ENCODE measurements at regions not wholly inside any gene's neighbourhood (a gene's known extent, or its start where the extent isn't known, plus 50 kb on each side); places are given as distances from the start of the nearest gene placed in this dataset.

- WGBS (ENCODE audit: insufficient coverage) = 63% methylated on average over 1 of the region's 2 CpGs
- no peak overlapping the region for H3K27ac Mint-ChIP-seq
- Histone ChIP-seq H3K4me1 (ENCODE audit: control insufficient read depth in 1 of 2, insufficient read depth in 2 of 2, low read length in 2 of 2) (no peaks in the 10 kb centered on the region), H3K36me3 (replicated peaks in 1 of 2; ENCODE audit: control insufficient read depth in 1 of 2, insufficient read depth in 2 of 2, low read length in 2 of 2) (no peaks in the 10 kb centered on the region), H3K27ac (ENCODE audit: low read depth in 1 of 2, low read length in 2 of 2) (no peak overlapping the region), H3K4me3 (replicated peaks in 1 of 3; ENCODE audit: low read depth in 2 of 3, low read length in 3 of 3) (no peak overlapping the region), H4K20me1 (ENCODE audit: insufficient read depth, low read length) (no peaks in the 10 kb centered on the region), H3K79me2 (ENCODE audit: insufficient read depth, low read length) (no peaks in the 10 kb centered on the region), H3K9me3 (replicated peaks in 1 of 2; ENCODE audit: control insufficient read depth in 1 of 2, insufficient read depth in 1 of 2, low read length in 2 of 2) (no peaks in the 10 kb centered on the region), H2AFZ (ENCODE audit: insufficient read depth, low read depth, low read length, poor library complexity, severe bottlenecking) (no peak overlapping the region), H3K4me2 (replicated peaks; ENCODE audit: extremely low read depth, low read length, poor library complexity, severe bottlenecking) (no peak overlapping the region), H3K27me3 (ENCODE audit: control insufficient read depth in 2 of 2, insufficient read depth in 2 of 2, low read length in 2 of 2) (no peaks in the 10 kb centered on the region), H3K9ac (ENCODE audit: insufficient read depth, low read length, poor library complexity, severe bottlenecking) (no peak overlapping the region)
- no peak for TF ChIP-seq CTCF (IDR thresholded peaks at IDR 0.05)
- intact Hi-C loops (cut with micrococcal nuclease) = no loop called here
- no peak for DNase-seq
- H3K27me3 Mint-ChIP-seq (ENCODE audit: low read depth in 3 of 3) = peaks cover 0 to 11% (median 7%) of the 10 kb centered on the region in 3 donors
- H3K4me3 Mint-ChIP-seq = no peak overlapping the region
- H3K9me3 Mint-ChIP-seq = peaks cover 0 to 2% (median 0%) of the 10 kb centered on the region in 7 donors
- no peaks in the 10 kb centered on the region for H3K4me1 Mint-ChIP-seq
- H3K36me3 Mint-ChIP-seq = no peaks in the 10 kb centered on the region
Measured at GRCh38 chr2:67950919-67951318, 111.9 kb downstream of the C1D start.

- 94% methylated on average over 3 of the region's 4 CpGs for WGBS (ENCODE audit: insufficient coverage)
Measured at GRCh38 chr2:67952066-67952465, 110.7 kb downstream of the C1D start.

More at GRCh38 chr2:67952066-67952465, 110.7 kb downstream of the C1D start:
- Histone ChIP-seq H2AFZ (ENCODE audit: insufficient read depth, low read depth, low read length, poor library complexity, severe bottlenecking) (no peak overlapping the region), H3K9me3 (replicated peaks in 1 of 2; ENCODE audit: control insufficient read depth in 1 of 2, insufficient read depth in 1 of 2, low read length in 2 of 2) (no peaks in the 10 kb centered on the region), H3K27me3 (ENCODE audit: control insufficient read depth in 2 of 2, insufficient read depth in 2 of 2, low read length in 2 of 2) (no peaks in the 10 kb centered on the region), H3K4me2 (replicated peaks; ENCODE audit: extremely low read depth, low read length, poor library complexity, severe bottlenecking) (no peak overlapping the region), H4K20me1 (ENCODE audit: insufficient read depth, low read length) (no peaks in the 10 kb centered on the region), H3K9ac (ENCODE audit: insufficient read depth, low read length, poor library complexity, severe bottlenecking) (no peak overlapping the region), H3K79me2 (ENCODE audit: insufficient read depth, low read length) (no peaks in the 10 kb centered on the region), H3K27ac (ENCODE audit: low read depth in 1 of 2, low read length in 2 of 2) (no peak overlapping the region), H3K36me3 (replicated peaks in 1 of 2; ENCODE audit: control insufficient read depth in 1 of 2, insufficient read depth in 2 of 2, low read length in 2 of 2) (no peaks in the 10 kb centered on the region), H3K4me1 (ENCODE audit: control insufficient read depth in 1 of 2, insufficient read depth in 2 of 2, low read length in 2 of 2) (no peaks in the 10 kb centered on the region), H3K4me3 (replicated peaks in 1 of 3; ENCODE audit: low read depth in 2 of 3, low read length in 3 of 3) (no peak overlapping the region)
- peaks cover 0 to 2% (median 0%) of the 10 kb centered on the region in 7 donors for H3K9me3 Mint-ChIP-seq
- peaks cover 0 to 9% (median 7%) of the 10 kb centered on the region in 3 donors for H3K27me3 Mint-ChIP-seq (ENCODE audit: low read depth in 3 of 3)
- no peaks in the 10 kb centered on the region for H3K4me1 Mint-ChIP-seq
- TF ChIP-seq CTCF (IDR thresholded peaks at IDR 0.05) = no peak
- DNase-seq = no peak
- no peaks in the 10 kb centered on the region for H3K36me3 Mint-ChIP-seq
- intact Hi-C loops (cut with micrococcal nuclease) = no loop called here
- H3K4me3 Mint-ChIP-seq = no peak overlapping the region
- no peak overlapping the region for H3K27ac Mint-ChIP-seq
